ENCODE measurements at regions not wholly inside any gene's neighbourhood (a gene's known extent, or its start where the extent isn't known, plus 50 kb on each side); places are given as distances from the start of the nearest gene placed in this dataset.

GRCh38 chr1:244995602-244996400, 131.5 kb upstream of the HNRNPU start:
- TF ChIP-seq CTCF (IDR thresholded peaks at IDR 0.05; ENCODE audit: poor library complexity) (no peak), EZH2phosphoT487 (IDR thresholded peaks at IDR 0.05; ENCODE audit: low read depth, severe bottlenecking, unreplicated experiment) (no peak)

All from hepatocyte (in vitro differentiated cells).